HG02588 (cell line): ENCODE measurements at regions not wholly inside any gene's neighbourhood (a gene's known extent, or its start where the extent isn't known, plus 50 kb on each side); places are given as distances from the start of the nearest gene placed in this dataset.

Experiments used
- ATAC-seq: cut with Tn5 transposase; IDR thresholded peaks from one replicate; pipeline ENCODE4 v1.9.1; 2021; ENCODE audit warnings: mild to moderate bottlenecking, moderate library complexity; ENCODE audit not compliant: unreplicated experiment

DNA sequence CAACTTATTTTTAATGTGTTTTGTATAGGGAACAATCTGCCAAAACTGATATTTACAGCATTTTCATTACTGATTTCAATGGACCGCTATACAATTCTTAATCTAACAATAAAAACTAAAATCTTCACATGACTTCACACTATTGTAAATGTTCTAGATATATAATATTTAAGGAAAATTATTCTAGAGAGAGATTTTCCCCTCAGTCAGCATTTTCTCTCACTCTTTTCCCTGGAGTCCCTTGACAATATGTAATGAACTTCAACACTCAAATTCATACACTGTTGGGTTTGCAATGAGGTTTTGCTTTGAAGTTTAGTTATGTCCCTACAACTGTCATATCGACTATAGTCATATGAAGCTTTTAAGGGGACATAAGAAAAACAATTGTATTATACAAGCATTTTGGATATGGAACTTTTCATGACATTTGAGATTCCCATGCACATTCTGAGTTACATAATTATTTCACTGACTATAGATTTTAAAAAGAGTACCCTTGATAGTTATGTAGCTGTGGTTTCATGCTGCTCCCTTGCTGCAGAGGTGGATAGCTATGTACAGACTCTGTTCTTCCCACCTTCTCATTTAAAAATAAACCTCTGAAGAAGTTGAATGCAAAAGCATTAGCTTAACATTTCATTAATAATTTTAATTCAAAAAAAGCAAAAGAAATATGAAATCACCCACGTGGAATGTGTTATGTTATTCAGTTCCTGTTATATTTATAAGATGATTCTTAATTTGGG lies 338.5 kb downstream of the AKAIN1 start:
- no peak for ATAC-seq

DNA sequence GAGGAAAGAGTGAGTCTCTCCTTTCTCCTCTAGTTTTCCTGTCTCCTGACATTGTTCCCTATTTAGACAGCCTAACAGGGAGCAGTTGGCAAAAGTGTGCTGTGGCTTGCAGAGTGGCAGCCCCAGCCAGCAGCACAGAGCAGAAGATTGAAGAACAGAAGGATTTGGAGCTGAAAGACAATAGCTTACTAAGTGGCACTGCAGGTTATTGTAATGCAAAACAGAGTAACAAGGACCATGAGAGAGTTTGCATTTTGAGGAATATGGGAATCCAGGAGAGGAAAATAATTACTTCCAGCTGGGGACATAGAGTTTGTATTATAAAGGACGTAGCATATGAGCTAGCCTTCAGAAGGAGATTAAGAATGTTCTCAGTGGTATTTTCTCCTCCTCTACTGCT lies 342.4 kb downstream of the AKAIN1 start:
- ATAC-seq, result no peak

DNA sequence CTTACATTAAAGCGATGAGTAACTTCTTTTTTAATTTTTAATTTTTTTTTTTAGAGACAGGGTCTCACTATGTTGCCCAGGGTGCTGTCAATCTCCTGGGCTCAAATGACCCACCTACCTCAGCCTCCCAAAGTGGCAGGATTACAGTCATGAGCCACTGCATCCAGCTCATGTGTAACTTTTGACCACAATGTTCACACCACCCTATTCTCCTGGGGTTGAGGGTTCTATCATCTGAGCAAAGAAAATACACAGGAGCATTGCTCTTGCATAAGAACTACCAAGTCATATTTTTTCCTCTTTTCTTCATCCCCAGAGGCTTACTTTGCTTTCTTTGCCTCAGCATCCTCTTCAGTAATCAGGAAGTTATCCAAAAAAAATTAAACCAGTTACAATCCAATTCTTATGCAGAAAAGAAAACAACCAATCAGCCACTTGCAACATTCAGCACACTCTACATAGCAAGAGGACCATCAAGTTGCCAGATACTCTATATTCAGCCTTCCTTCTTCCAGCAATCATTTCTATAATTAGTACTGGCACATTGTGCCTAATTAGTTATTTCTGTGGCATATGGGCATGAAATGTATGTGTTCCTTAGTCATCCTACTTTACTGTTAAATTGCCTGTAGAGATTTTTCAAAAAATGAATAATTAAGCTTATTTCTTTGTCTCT lies 345.6 kb downstream of the AKAIN1 start:
- ATAC-seq, result no peak

DNA sequence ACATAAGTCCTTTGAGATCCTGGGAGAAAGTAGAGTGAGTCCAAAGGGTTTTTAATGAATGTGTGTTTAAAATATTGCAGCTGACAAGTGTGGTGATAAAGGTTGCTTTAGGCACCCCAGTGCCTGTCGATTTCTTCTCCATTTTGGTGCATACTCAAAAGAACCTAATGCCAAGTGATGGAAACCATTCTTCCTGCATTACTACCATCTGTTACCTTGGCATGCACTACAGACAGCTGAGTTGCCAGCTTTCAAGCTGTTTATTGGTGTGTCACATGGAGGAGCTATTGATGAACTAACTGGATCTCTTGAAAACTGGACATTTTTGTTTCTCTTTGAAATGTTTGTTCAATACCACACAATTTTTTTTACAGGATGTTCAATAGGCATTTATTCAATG lies 350.0 kb downstream of the AKAIN1 start:
- ATAC-seq, result no peak

DNA sequence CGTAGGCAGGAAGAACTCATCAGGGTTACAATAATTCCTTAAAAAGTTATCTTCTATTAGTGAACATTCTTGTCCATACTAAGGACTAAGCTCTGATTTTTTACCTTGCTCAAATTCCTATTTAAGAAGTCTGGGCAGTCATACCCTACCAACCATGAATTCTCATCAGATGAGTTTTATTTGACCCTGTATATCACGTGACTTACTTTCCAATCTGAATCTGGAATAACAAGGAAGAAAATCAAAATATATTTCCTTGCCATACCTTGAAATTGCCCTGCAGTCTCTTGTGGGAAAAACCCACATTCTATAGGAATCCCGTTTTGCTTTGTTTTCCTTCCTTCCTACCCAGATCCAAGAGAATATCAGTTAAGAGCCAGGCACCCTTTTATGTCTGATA lies 352.7 kb downstream of the AKAIN1 start:
- ATAC-seq, result no peak

DNA sequence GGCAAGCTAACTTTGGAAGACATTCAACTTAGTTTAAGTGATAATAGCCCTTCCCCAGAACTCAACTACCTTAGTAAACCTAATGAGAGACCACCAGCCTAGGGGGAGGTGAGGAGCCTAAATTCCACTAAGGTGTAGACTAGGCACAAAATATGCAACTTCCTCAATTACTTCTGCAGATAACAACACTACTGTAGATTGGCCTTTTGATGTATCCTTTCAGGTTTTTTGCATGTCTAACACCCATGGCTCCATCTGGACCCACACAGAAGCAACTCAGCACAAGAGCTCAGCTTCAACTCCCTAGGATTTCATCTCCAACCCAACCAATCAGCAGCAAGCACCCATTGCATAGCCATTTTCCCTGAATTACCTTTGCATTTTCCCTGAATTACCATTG lies 353.3 kb downstream of the AKAIN1 start:
- no peak for ATAC-seq

DNA sequence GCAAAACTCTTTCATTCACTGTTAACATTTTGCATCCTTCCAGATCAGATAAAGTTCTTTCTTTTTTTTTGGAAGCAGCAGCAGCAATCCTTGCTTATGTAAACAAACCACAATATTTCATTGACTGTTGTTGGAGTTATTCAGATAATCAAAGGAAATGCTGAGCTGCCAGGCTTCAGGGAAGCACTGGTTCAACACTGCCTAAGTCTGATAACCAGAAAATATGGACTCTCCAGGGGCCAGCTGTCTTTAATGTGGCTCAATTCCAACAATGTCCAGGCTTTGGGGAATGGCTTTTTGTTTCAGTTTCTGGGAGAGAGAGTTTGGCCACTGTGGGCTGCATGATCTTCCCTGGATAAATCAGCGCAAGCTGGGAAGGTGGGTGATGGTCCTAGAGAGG lies 354.3 kb downstream of the AKAIN1 start:
- no peak for ATAC-seq

DNA sequence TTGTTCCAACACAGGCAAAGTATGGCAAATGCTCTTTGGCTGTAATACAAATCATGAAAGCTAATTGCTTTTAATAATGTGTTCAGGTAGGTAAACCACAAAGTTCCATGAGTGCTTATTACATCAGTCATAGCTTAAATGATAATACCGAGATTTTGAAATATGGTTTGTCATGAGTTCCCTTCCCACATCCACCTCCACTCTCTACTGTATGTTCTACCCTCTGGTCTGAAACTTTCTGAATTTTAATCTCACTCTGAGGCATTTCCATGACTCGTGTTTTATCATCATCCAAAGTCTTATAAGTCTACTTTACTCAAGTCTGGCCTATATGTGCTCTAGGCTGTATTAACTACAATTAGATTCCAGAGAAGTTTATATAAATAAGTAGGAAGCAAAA lies 354.8 kb downstream of the AKAIN1 start:
- no peak for ATAC-seq

DNA sequence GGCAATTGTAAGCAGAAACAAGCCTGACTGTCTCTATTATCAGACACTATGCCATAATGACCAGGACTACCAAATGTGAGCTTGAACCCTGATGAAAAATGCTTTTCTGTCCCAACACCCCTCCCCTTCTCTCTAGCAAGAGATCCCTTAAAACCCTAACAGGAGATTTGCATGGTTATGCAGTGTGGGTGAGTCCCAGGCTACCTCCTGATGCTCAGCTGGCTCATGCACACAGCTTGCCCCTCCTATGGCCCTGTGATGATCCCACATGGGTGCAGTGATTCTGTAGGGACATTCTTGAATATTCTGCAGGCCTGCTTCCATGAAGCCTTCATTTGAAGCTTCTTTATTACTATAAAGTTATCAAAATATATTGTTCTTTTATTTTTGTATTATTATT lies 357.4 kb downstream of the AKAIN1 start:
- ATAC-seq, result no peak

DNA sequence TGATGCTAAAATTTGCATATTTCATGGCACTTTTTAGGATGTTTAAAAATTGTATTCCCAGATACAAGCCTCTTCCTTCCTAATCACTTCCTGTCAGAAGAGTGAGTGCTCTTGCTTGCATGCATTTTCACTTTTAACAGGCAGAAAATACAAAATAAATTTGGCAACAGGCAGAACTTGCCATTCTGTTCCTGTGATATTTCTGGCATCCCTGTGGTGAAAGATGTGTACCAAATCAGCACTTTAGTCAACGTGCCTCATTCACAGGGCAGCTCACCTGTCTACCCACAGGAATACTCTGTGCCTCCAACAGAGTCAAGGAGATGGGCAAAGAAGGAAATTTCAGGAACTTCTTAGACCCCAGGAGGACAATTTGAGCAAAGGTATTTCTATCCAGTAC lies 360.9 kb downstream of the AKAIN1 start:
- ATAC-seq, result no peak

DNA sequence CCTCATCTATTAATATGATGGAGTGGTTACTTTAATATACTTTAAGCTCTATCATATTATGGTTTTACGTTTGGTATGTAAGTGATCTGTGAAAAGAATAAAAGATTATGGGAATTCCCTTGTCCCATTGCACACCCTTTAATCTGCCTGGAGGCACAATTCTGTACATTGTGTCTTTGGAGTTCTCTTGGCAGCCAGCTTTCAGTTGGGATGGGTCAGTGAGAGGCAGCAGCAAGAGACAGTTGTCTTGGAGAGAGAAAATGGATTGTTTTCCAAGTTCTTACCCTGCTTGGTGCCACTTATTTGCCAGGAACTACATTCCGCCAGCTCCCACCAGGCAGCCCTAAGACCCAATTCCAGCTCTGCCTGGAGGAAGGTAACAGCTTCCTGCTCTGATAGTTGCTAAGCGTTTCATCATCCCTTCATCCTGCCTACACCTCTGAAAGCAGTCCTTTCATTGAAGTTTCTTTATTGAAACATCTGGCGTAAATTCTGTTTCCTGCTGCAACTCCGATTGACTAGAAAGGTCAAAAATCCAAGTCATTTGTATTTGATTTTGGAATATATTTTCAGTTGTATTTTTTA lies 365.2 kb downstream of the AKAIN1 start:
- no peak for ATAC-seq

DNA sequence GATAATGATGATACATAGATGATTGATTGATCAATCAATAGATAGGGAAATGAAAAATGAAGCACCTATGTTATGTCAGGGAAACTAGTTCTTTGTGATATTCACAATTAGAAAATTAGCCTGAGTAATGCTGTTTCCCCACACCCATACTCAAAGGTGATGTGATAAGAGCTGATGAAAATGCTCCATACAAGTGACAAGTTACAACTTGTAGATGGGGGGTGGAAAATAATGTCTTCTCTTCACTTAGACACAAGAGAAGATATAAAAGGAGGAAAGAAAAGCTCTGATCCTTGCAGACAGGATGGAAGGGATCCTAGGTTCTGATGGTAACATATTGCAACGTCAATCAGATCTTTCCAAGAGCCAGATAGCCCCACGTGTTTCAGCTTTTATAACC lies 365.9 kb downstream of the AKAIN1 start:
- no peak for ATAC-seq

DNA sequence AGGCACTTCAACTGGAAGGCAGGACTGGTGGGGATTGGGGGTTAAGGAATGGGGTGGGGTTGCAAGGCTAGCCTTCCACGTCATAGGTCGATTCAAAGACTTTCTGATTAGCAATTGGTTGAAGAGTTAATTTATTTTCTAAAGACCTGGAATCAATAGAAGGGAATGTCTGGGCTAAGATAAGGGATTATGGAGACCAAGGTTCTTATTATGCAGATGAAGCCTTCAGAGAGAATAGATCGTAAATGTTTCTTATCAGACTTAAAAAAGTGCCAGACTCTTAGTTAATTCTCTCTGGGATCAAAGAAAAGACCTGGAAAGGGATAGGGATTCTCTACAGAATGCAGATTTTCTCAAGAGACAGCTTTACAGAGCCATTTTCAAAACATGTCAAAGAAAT lies 368.0 kb upstream of the DLGAP1 start:
- no peak for ATAC-seq

DNA sequence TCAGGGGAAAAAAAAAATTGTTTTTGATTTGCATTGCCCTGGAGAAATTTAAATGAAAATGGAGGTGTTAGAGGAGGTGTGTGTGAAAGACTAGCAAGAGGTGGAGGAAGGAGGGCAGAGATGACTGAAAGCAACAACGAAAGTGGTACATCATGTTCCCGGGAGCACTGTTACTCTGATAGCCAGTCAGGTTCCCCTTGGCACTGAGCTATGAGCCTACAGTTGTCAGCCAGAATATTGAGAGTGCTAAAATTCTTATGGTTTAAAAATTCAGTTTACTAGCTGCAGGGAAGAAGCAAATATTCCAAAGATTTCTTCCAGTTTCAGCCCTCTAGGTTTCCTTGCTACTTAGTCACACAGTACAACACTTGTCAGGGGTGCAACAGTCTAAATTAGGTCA lies 366.7 kb upstream of the DLGAP1 start:
- ATAC-seq, result no peak

DNA sequence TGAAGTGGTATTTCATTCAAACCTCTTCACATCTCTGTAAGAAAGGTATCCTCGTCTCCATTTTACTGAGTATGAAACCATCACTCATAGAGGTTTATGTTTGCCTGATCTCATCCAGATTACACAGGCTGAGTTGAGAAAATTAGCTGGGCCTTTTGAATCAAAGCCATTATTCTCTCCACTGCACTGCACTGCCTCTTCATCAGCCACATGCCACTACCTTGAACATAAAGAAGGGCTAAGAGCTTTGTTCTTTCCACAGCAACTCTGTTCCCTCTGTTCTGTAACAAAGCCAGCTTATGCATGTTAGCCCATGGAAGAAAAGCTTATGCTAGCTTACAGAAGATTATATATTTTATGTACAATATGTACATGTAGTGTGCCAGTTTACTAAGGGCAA lies 362.6 kb upstream of the DLGAP1 start:
- no peak for ATAC-seq

DNA sequence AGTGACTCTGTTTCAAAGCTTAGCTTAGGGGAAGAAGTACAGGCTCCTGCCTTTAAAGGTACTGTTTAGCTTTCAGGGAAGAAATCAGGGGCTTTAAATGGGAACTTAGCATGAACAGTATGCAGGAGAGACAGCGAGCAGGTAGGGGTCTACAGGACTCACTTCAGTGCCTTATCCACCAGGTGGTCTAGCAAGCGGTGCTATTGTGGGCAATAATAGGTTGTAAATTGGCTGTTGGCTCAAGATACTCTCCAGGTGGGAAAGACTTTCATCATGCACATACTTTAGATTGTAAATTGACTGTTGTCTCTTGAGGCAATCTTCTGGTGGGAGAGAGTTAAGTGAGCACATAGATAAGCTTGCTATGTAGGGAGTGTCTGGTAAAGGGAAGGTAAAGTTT lies 358.6 kb upstream of the DLGAP1 start:
- ATAC-seq, result no peak

DNA sequence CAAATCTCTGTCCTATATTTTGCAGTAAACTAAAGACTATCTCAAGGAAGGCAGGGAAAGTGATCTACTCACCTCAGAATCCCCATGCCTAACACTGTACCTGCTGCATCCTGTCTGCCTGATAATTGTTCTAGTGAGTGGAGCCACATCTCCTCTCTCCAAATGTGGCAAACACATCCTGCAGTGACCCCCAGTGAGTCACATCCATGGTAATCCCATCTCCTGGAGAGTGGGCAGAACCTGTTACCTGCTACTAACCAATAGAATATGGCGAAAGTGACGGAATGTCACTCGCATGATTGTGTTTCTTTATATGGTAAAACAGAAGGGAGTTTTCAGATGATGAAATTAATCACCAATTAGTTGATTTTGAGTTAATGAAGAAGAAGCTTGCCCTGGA lies 353.8 kb upstream of the DLGAP1 start:
- no peak for ATAC-seq

DNA sequence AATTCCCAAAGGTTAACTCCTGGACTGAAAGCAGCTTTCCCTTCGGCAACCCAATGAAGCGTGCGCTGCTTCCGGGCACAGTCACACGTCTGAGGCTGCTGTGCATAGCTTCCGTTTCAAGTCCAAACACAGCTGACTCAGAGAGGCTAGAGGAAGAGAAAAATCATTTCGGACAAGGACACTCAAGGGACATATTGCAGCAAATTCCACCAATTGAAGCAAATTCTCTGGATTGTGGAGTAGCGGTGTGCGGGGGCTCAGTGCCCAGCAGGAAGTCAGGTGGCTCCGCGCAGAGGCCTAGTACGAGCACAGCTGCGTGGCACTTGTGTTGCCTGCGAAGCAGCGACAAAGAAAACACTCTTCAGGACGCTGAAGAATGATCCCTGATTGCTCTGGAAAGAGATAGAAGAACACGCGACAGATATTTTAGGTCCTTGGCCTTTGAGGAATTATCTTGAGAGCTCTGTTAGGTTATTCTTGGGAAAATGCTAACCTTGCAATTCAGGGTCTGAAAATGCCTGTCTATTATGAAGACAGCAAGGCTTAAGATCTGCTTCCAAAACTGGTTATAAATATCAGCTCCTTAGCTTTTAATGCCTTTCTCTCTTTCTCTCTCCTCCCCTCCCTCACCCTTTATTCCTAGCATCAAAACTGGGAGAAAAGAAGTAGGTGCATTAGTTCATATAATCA lies 352.6 kb upstream of the DLGAP1 start:
- ATAC-seq, result no peak

DNA sequence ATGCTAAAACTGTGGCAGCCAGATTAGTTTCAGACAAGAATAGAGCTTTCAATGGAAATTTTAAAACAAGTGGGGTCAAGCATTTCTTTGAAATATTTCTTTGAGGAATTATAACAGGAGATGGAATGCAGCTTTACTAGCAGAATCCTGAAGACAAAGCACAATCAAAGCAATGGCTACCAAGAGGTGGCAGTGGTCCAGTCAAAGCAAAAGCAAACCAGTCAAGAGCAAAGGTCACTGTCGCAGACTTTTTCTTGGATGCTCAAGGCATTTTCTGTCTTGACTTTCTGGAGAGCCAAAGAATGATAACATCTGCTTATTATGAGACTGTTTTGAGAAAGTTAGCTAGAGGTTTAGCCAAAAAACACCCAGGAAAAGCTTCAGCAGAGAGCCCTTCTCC lies 351.2 kb upstream of the DLGAP1 start:
- ATAC-seq, result no peak

DNA sequence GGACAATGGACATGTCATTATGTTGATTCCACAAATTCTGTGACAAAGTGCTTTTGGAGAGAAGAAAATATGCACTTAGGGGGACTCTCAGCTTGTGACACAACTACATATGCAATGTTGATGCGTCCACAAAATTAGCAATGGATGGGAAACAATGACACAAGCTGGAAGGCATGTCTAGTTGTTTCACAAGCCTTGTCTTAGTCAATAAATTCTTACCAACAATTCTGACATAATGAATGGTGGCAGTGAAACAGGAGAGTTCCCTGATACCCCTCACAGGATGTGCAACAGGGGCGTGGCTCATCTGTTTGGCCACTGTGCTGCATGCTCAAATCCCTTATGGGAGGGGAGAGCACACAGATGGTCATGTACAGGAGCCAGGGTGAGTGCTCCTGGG lies 347.2 kb upstream of the DLGAP1 start:
- no peak for ATAC-seq

DNA sequence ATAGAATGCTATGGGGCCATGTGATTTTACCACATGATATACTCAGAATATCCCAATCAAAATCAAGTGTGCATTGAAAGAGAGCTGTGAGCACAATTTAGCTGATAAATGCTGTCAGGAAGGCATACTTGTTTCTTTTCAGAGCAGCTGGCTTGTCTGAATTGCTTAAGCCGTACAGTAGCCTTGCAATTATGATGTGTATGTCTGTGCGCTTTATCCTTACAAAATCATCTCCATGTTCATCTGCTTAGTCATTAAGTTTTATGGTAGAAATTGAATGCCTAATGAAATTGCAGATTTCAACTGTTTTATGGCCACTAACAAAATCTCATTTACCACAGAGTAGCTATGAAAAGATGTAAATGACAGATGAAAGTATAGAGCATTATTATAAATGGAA lies 346.0 kb upstream of the DLGAP1 start:
- ATAC-seq, result no peak
